NCI-H82 treated with DMSO at 0.1 percent for 48 hours (cell line): ENCODE measurements at regions not wholly inside any gene's neighbourhood (a gene's known extent, or its start where the extent isn't known, plus 50 kb on each side); places are given as distances from the start of the nearest gene placed in this dataset.

Source experiments
- DNase-seq: peaks from one replicate; lab custom pipeline; 2025; ENCODE audit not compliant: unreplicated experiment; lab: John Stamatoyannopoulos, UW

GRCh38 chr15:45743426-45744235 is 108.8 kb downstream of the SQOR start:
- DNase-seq: no peak

- DNase-seq: no peak
Measured at GRCh38 chr15:45744236-45744589, 109.4 kb downstream of the SQOR start.

- DNase-seq: peak; percentile 25
Measured at GRCh38 chr15:45747426-45747825, 112.6 kb downstream of the SQOR start.

- no peak for DNase-seq
Measured at GRCh38 chr15:45751629-45752028, 116.8 kb downstream of the SQOR start.

- peak; percentile 95 for DNase-seq
Measured at GRCh38 chr15:45759936-45760335, 125.1 kb downstream of the SQOR start.

GRCh38 chr15:45762726-45763125 is 127.9 kb downstream of the SQOR start:
- DNase-seq: no peak

- no peak for DNase-seq
Measured at GRCh38 chr15:45763170-45763869, 128.5 kb downstream of the SQOR start.

GRCh38 chr15:45773149-45773548 is 138.3 kb downstream of the SQOR start:
- DNase-seq: no peak

- DNase-seq: no peak
Measured at GRCh38 chr15:45776772-45777171, 141.9 kb downstream of the SQOR start.

GRCh38 chr15:45777781-45778180 is 143.0 kb downstream of the SQOR start:
- DNase-seq: no peak

GRCh38 chr15:45780352-45780751 is 145.5 kb downstream of the SQOR start:
- no peak for DNase-seq

GRCh38 chr15:45784656-45785055 is 149.8 kb downstream of the SQOR start:
- DNase-seq: no peak

GRCh38 chr15:45785897-45786296 is 151.1 kb downstream of the SQOR start:
- no peak for DNase-seq

- DNase-seq: peak; percentile 61
Measured at GRCh38 chr15:45790325-45790943, 155.6 kb downstream of the SQOR start.

GRCh38 chr15:45794304-45794703 is 159.5 kb downstream of the SQOR start:
- DNase-seq: no peak

GRCh38 chr15:45794712-45795439 is 160.0 kb downstream of the SQOR start:
- peak; percentile 60 for DNase-seq

- peak; percentile 99 for DNase-seq
Measured at GRCh38 chr15:45795440-45796069, 160.7 kb downstream of the SQOR start.

- peak; percentile 20 for DNase-seq
Measured at GRCh38 chr15:45796433-45796832, 161.6 kb downstream of the SQOR start.

GRCh38 chr15:45799508-45799907 is 164.7 kb downstream of the SQOR start:
- DNase-seq: no peak

- DNase-seq: no peak
Measured at GRCh38 chr15:45801543-45801942, 166.7 kb downstream of the SQOR start.

- DNase-seq: no peak
Measured at GRCh38 chr15:45802140-45802539, 167.3 kb downstream of the SQOR start.
